HepG2 (cell line): ENCODE measurements at regions not wholly inside any gene's neighbourhood (a gene's known extent, or its start where the extent isn't known, plus 50 kb on each side); places are given as distances from the start of the nearest gene placed in this dataset.

Experiments
- ATAC-seq: fragments of 200-7000 bp; cut with Tn5 transposase; 3 replicates; pipeline ENCODE4 v1.9.1; 2020; ENCODE audit warnings: mild to moderate bottlenecking, moderate library complexity
- BruUV-seq: library from RNA; stranded (reverse); fragments of 400-500 nt; replicated peaks from 2 replicates; lab custom pipeline; 2021; lab: Mats Ljungman, UMichigan
- CTCF ChIA-PET: fragments of 300-600 bp; formaldehyde crosslinking; extraction: SDS; loops from one replicate; lab custom pipeline; 2021; ENCODE audit warnings: low total read pairs, inconsistent platforms, low intra/inter-chr PET ratio; lab: Yijun Ruan, JAX
- POLR2A ChIA-PET: fragments of 350-600 bp; sonication (Branson Sonifier 250); formaldehyde crosslinking; loops from one replicate; lab custom pipeline; 2020; ENCODE audit warnings: antibody characterized with exemption, inconsistent platforms; lab: Yijun Ruan, JAX
- DNase-seq: peaks from one replicate; pipeline ENCODE4 v3.0.0-alpha.2; 2015; ENCODE audit warnings: low spot score
- FAIRE-seq: peaks from 3 replicates; lab custom pipeline; 2011; peaks lifted over from hg19 to GRCh38; lab: Jason Lieb, UNC
- H2AFZ ChIP-seq: one replicate; pipeline ENCODE4 v1.6.1; 2011; ENCODE audit warnings: low read length, inconsistent platforms
- H3K27ac ChIP-seq: fragments of 300-600 bp; 3 replicates; pipeline ENCODE4 v1.8.0; 2011; ENCODE audit warnings: mixed run types, mild to moderate bottlenecking, mixed read lengths, low read length, inconsistent platforms; ENCODE audit not compliant: insufficient read depth; ENCODE audit errors: extremely low read length
- H3K27me3 ChIP-seq, 2 experiments: fragments of 200-600 bp in 1 of 2; 2 replicates in 1 of 2; 3 replicates in 1 of 2; pipeline versions ENCODE4 v1.6.0 to v1.8.0; 2011; ENCODE audit warnings: low read length in 2 of 2, mild to moderate bottlenecking in 2 of 2, moderate library complexity in 2 of 2, inconsistent platforms in 1 of 2; ENCODE audit not compliant: insufficient read depth in 2 of 2, control insufficient read depth in 1 of 2
- H3K36me3 ChIP-seq, 2 experiments: fragments of 200-600 bp in 1 of 2; replicated peaks in 1 of 2; 2 replicates in 1 of 2; 3 replicates in 1 of 2; pipeline versions ENCODE4 v1.5.1 to v1.8.0; 2011; ENCODE audit warnings: low read length in 2 of 2, inconsistent platforms in 1 of 2; ENCODE audit not compliant: insufficient read depth in 2 of 2, control insufficient read depth in 1 of 2
- H3K4me1 ChIP-seq: 2 replicates; pipeline ENCODE4 v1.5.1; 2012; ENCODE audit warnings: low read length, inconsistent platforms; ENCODE audit not compliant: insufficient read depth
- H3K4me2 ChIP-seq: 2 replicates; pipeline ENCODE4 v1.6.0; 2011; ENCODE audit warnings: low read depth, low read length, inconsistent platforms
- H3K4me3 ChIP-seq, 3 experiments: fragments of 200-600 bp in 1 of 3; sonication (generic), shearing (Covaris generic) in 1 of 3; replicated peaks in 1 of 3; 2 replicates each; pipeline ENCODE4 v1.5.1; 2011 to 2016; ENCODE audit warnings: low read length in 3 of 3, inconsistent platforms in 2 of 3, low read depth in 2 of 3, mild to moderate bottlenecking in 2 of 3, control low read depth in 1 of 3, mixed read lengths in 1 of 3; ENCODE audit not compliant: insufficient read depth in 1 of 3
- H3K79me2 ChIP-seq: one replicate; pipeline ENCODE4 v1.6.1; 2011; ENCODE audit warnings: low read length, inconsistent platforms; ENCODE audit not compliant: insufficient read depth
- H3K9ac ChIP-seq: 2 replicates; pipeline ENCODE4 v1.6.0; 2011; ENCODE audit warnings: mild to moderate bottlenecking, low read depth, low read length, inconsistent platforms; ENCODE audit not compliant: insufficient read depth
- H3K9me3 ChIP-seq: 2 replicates; pipeline ENCODE4 v1.5.1; 2012; ENCODE audit warnings: mild to moderate bottlenecking, low read length
- H4K20me1 ChIP-seq: 2 replicates; pipeline ENCODE4 v1.6.0; 2011; ENCODE audit warnings: inconsistent platforms, mild to moderate bottlenecking, low read length, moderate library complexity; ENCODE audit not compliant: insufficient read depth
- ELF1 ChIP-seq: sonication (generic); formaldehyde crosslinking; IDR thresholded peaks from 2 replicates; pipeline ENCODE4 v1.4.0; 2020; ENCODE audit warnings: missing genetic modification reagents
- GLI4 ChIP-seq: sonication (generic); formaldehyde crosslinking; IDR thresholded peaks from 2 replicates; pipeline ENCODE4 v1.5.1; 2020; ENCODE audit warnings: missing genetic modification reagents, mild to moderate bottlenecking, moderate library complexity, borderline replicate concordance
- SCMH1 ChIP-seq: sonication (generic); formaldehyde crosslinking; IDR thresholded peaks from 2 replicates; pipeline ENCODE4 v1.9.0; 2021; ENCODE audit warnings: missing genetic modification reagents, mild to moderate bottlenecking, borderline replicate concordance
- ZNF138 ChIP-seq: sonication (generic); formaldehyde crosslinking; IDR thresholded peaks from 2 replicates; pipeline ENCODE4 v1.5.0; 2020; ENCODE audit warnings: mild to moderate bottlenecking, low read depth, missing genetic modification reagents
- ZNF180 ChIP-seq: sonication (generic); formaldehyde crosslinking; IDR thresholded peaks from 2 replicates; pipeline ENCODE4 v1.4.0; 2020; ENCODE audit warnings: low read depth, missing genetic modification reagents, borderline replicate concordance
- ZNF30 ChIP-seq: sonication (generic); formaldehyde crosslinking; IDR thresholded peaks from 2 replicates; pipeline ENCODE4 v1.5.0; 2020; ENCODE audit warnings: mild to moderate bottlenecking, missing genetic modification reagents
- WGBS: methylation state at CpG from one replicate; pipeline ENCODE4 v1.1.6; 2017; ENCODE audit warnings: low lambda C conversion rate; 5-methylcytosine and 5-hydroxymethylcytosine counted together
- in situ Hi-C: cut with HindIII; loops from 2 replicates; pipeline ENCODE4 v1.10.0; 2017; ENCODE audit warnings: low pct_unique_long_range_greater_than_20kb; ENCODE audit not compliant: extremely low pct_ligation_motif_present
- intact Hi-C: fragments of 100-400 bp; cut with micrococcal nuclease; formaldehyde crosslinking; loops from one replicate; pipeline ENCODE4 v1.10.0; 2022; ENCODE audit not compliant: unreplicated experiment
- TF ChIP-seq, protein P1 (sequence below): sonication (generic); formaldehyde crosslinking; IDR thresholded peaks from 2 replicates; pipeline ENCODE4 v1.9.0; 2021; ENCODE audit warnings: missing genetic modification reagents, mild to moderate bottlenecking, borderline replicate concordance
- TF ChIP-seq, protein P2 (sequence below): sonication (generic); formaldehyde crosslinking; IDR thresholded peaks from 2 replicates; pipeline ENCODE4 v1.5.0; 2020; ENCODE audit warnings: mild to moderate bottlenecking, missing genetic modification reagents

DNA sequence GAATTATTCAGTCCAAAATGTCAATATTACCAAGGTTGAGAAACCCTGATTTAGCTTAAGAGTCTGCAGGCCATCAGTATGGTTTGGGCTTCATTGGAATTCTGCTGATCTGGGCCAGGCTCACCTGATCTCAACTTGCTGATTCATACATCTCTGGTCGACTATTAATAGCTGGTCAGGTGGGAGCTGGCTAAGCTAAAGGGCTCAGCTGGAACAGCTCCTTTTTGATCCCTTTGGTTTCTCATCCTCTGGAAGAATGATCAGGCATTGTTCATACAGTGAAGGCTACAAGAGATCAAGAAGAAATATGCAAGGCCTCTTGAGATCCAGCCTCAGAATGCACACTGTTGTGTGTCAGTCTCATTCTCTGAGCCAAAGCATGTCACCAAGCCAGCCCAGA lies 123.3 kb upstream of the MME start:
- Histone ChIP-seq H3K27me3 (no peaks in the 10 kb centered on the region), H3K4me3 (no peak overlapping the region), H3K9ac (no peak overlapping the region), H3K9me3 (peaks cover 3% of the 10 kb centered on the region; the same call in 1 of the 2 replicates), H3K27ac (no peak overlapping the region), H4K20me1 (no peaks in the 10 kb centered on the region), H2AFZ (no peak overlapping the region), H3K36me3 (no peaks in the 10 kb centered on the region), H3K79me2 (no peaks in the 10 kb centered on the region), H3K4me2 (no peak overlapping the region), H3K4me1 (no peaks in the 10 kb centered on the region)
- no TSS peak for BruUV-seq
- intact Hi-C loops: no loop called here
- ATAC-seq (no peak), DNase-seq (no peak), FAIRE-seq (no peak)
- WGBS: no CpG with 5 or more reads among the region's 1 CpG
- ChIA-PET POLR2A (no interaction called here), CTCF (no interaction called here)
- in situ Hi-C loops: no loop called here
- TF ChIP-seq ZNF138 (no peak), ZNF180 (no peak), ELF1 (no peak)
- TF ChIP-seq, protein P1, sequence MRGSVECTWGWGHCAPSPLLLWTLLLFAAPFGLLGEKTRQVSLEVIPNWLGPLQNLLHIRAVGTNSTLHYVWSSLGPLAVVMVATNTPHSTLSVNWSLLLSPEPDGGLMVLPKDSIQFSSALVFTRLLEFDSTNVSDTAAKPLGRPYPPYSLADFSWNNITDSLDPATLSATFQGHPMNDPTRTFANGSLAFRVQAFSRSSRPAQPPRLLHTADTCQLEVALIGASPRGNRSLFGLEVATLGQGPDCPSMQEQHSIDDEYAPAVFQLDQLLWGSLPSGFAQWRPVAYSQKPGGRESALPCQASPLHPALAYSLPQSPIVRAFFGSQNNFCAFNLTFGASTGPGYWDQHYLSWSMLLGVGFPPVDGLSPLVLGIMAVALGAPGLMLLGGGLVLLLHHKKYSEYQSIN (CRISPR knock-in tag): no peak

DNA sequence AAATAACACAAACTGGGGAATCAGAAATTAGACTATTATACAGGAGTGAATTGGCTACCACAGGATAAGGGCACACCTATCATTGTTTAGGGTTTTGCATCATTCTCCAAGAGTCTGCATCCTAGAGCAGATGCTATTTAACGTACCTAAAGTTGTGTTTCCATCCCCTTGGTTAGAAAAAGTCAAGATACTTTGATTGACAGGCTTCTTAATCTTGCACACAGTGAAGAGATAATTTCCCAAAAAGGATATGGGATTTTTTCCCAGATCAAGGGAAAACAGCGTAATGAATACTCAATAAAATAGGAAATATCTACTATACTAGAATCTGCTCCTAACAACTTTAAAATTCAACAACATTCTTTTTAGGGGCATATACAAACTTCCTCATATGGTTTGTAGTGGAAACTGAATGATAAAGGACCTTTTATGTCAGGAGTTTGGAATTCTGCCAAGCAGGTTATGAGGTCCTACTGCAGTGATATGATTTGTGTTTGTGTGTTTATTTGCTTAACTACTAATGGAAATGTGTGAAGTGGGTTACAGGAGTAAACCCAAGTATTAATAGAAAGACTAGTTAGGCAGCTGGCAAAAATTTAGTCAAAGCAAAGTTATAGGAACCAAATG lies 124.1 kb upstream of the MME start:
- in situ Hi-C loops (no loop called here), intact Hi-C loops (no loop called here)
- ChIA-PET POLR2A (no interaction called here), CTCF (no interaction called here)
- BruUV-seq: no TSS peak
- H2AFZ ChIP-seq: no peak overlapping the region
- no peaks in the 10 kb centered on the region for H3K4me1 ChIP-seq
- no peak for TF ChIP-seq GLI4
- TF ChIP-seq, protein P2, sequence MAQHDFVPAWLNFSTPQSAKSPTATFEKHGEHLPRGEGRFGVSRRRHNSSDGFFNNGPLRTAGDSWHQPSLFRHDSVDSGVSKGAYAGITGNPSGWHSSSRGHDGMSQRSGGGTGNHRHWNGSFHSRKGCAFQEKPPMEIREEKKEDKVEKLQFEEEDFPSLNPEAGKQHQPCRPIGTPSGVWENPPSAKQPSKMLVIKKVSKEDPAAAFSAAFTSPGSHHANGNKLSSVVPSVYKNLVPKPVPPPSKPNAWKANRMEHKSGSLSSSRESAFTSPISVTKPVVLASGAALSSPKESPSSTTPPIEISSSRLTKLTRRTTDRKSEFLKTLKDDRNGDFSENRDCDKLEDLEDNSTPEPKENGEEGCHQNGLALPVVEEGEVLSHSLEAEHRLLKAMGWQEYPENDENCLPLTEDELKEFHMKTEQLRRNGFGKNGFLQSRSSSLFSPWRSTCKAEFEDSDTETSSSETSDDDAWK (CRISPR knock-in tag): no peak
- no peak for TF ChIP-seq ZNF30 (CRISPR knock-in tag)
- no peak for TF ChIP-seq SCMH1 (CRISPR knock-in tag)
- no peaks in the 10 kb centered on the region for H3K36me3 ChIP-seq
- no peaks in the 10 kb centered on the region for H4K20me1 ChIP-seq
- FAIRE-seq (no peak), ATAC-seq (no peak), DNase-seq (no peak)
- H3K9me3 ChIP-seq: peaks cover 8% of the 10 kb centered on the region; the same call in 1 of the 2 replicates
- 4% methylated on average over 2 of the region's 2 CpGs for WGBS
- H3K27ac ChIP-seq: no peak overlapping the region
- no peak overlapping the region for H3K4me3 ChIP-seq
- no peaks in the 10 kb centered on the region for H3K79me2 ChIP-seq
- no peaks in the 10 kb centered on the region for H3K27me3 ChIP-seq
- no peak overlapping the region for H3K9ac ChIP-seq
- H3K4me2 ChIP-seq: no peak overlapping the region
